ENCODE measurements at regions not wholly inside any gene's neighbourhood (a gene's known extent, or its start where the extent isn't known, plus 50 kb on each side); places are given as distances from the start of the nearest gene placed in this dataset.
"Not testable (repeated sequence)": the region's sequence is repeated elsewhere in the genome, so short reads cannot be mapped to it uniquely, and the experiment has no call there.

DNA sequence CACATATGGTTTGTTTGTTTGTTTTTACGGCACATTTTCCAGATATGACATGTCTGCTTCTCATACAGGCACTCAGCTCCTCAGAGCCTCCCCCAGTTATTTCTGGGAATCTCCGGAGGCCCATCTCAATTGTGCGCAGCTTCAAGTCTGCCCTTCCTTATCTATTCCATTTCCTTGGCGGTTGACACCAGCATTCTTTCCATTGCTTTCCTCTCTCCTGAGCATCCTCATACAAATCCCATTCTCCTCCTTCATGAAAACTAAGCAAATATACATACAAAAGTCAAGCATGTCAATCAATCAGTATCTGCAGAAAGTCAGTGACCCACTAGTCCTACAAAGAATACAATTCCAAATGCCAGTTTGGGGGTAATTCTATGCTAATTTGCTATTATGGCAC is 166.7 kb downstream of the SQOR start:
- ATAC-seq: no peak
- intact Hi-C loops (cut with DNase I): no loop called here
- DNase-seq (ENCODE audit: missing footprints): no peak

DNA sequence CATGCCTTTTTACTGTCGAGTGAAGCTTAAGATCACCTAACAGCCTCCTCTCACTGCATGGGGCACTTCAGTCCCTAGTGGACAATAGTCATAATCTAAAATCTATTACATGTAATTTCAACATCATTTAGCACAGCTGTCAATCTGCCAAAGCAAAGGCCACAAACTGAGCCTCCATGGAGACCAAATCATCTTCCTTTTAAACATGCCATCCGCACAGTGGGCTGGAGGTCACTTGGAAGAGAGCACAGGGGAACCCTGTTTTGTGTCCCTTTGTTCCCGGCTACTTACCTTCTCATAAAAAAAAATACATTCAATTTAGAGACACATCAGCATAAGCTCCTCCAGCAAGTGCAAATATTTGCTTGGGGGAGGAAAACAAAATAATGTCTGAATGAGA is 167.3 kb downstream of the SQOR start:
- no peak for DNase-seq (ENCODE audit: missing footprints)

DNA sequence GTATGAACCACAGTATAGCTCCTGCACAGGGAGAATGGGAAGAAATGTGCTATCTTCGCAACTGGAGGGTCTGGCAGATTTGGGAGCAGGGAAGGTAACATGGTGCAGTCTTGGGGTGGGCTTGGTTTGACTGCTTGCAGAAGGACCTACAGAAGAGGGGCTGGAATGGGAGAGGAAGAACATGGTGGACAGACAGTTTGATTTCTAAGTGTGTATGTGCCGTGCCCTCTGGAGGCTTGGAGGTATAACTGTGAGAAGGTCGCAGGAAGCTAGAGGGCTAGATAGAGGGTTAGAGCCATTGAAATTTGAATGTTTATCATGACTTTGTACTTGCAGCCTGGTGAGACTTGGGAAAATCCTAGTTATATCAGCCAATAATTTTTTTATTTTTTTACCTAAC is 169.2 kb downstream of the SQOR start:
- ATAC-seq (no peak), DNase-seq (ENCODE audit: missing footprints) (no peak)
- intact Hi-C loops (cut with DNase I): no loop called here

More for the DNA sequence above, 167.3 kb downstream of the SQOR start:
- no peak for ATAC-seq
- intact Hi-C loops (cut with DNase I): no loop called here

GRCh38 chr15:45810201-45810600 is 175.4 kb downstream of the SQOR start:
- no peak for DNase-seq (ENCODE audit: missing footprints)
- intact Hi-C loops (cut with DNase I): no loop called here
- no peak for ATAC-seq

- DNase-seq (ENCODE audit: missing footprints): no peak
- intact Hi-C loops (cut with DNase I): no loop called here
- ATAC-seq: no peak
Observed at GRCh38 chr15:45812200-45812599, 177.4 kb downstream of the SQOR start.

DNA sequence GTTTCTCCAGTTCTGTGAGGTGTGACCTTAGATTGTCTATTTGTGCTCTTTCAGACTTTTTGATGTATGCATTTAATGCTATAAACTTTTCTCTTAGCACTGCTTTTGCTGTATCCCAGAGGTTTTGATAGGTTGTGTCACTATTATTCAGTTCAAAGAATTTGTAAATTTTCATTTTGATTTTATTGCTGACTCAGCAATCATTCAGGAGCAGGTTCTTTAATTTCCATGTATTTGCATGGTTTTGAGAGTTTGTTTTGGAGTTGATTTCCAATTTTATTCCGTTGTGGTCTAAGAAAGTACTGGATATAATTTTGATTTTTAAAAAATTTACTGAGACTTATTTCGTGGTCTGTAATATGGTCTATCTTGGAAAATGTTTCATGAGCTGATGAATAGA is 182.7 kb downstream of the SQOR start:
- DNase-seq (ENCODE audit: missing footprints); intact Hi-C loops (cut with DNase I); ATAC-seq: not testable (repeated sequence)

DNA sequence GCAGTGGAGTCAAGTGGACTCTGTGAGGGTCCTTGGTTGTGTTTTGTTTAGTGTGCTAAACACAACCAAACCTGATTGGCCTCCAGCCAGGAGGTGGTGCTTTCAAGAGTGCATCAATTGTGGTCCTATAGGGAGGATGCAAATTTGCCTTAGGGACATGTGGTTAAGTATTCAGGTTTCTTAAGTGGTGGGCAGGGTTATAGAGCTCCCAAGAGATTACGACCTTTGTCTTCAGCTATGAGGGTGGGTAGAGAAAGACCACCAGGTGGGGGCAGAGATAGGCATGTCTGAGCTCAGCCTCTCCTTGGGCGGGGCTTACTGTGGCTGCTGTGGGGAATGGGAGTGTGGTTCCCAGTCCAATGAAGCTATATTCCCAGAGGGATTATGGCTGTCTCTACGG is 186.6 kb downstream of the SQOR start:
- intact Hi-C loops (cut with DNase I): no loop called here
- ATAC-seq: no peak

GRCh38 chr15:45822968-45823367 is 188.1 kb downstream of the SQOR start:
- intact Hi-C loops (cut with DNase I): not testable (repeated sequence)

More for the DNA sequence above, 186.6 kb downstream of the SQOR start:
- no peak for DNase-seq (ENCODE audit: missing footprints)

GRCh38 chr15:45827275-45827674 is 192.4 kb downstream of the SQOR start:
- ATAC-seq (no peak), DNase-seq (ENCODE audit: missing footprints) (no peak)
- intact Hi-C loops (cut with DNase I): no loop called here

More at GRCh38 chr15:45822968-45823367, 188.1 kb downstream of the SQOR start:
- ATAC-seq; DNase-seq (ENCODE audit: missing footprints): not testable (repeated sequence)

- ATAC-seq (no peak), DNase-seq (ENCODE audit: missing footprints) (no peak)
- intact Hi-C loops (cut with DNase I): no loop called here
Observed at GRCh38 chr15:45827766-45828165, 192.9 kb downstream of the SQOR start.

DNA sequence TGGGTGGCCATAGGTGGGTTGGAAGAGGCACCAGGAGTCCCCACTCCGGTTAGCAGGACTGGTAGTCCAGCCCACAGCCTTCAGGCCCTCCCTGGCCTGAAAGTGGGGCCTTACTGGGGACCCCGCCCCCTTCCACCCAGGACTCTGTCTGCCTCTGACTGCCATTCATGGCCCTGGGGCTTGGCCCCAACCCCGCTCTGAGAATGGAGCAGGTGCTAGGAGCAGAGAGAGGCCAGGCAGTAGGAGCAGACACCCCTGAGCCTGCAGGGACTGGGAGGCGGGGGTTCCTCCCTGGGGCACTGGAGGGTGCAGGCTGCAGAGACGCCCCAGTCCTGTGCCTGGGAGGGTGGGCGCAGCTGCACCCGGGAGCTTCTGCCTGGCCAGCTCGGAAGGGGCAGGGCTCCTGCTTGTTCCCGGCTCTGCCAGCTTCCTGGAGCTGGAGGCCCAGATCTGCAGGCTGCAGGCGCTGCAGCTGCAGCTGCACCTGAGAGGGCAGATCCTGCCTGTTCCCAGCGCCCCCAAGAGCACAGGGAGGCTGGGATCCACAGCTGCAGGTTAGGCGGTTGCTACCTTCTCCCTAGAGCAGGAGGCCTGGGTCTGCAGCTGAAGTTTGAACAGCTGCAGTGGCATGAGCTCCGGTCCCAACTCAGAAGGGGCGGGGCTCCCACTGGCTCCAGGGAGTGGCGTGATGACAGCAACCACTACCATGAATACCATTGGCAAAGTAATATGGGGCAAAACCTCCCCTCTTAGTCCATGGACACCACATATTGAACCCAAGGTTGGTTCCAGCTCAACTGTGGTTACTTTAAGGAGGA is 194.7 kb downstream of the SQOR start:
- ATAC-seq (no peak), DNase-seq (ENCODE audit: missing footprints) (no peak)
- intact Hi-C loops (cut with DNase I): no loop called here

- DNase-seq (ENCODE audit: missing footprints) (no peak), ATAC-seq (no peak)
- intact Hi-C loops (cut with DNase I): no loop called here
Observed at GRCh38 chr15:45831787-45832186, 197.0 kb downstream of the SQOR start.

DNA sequence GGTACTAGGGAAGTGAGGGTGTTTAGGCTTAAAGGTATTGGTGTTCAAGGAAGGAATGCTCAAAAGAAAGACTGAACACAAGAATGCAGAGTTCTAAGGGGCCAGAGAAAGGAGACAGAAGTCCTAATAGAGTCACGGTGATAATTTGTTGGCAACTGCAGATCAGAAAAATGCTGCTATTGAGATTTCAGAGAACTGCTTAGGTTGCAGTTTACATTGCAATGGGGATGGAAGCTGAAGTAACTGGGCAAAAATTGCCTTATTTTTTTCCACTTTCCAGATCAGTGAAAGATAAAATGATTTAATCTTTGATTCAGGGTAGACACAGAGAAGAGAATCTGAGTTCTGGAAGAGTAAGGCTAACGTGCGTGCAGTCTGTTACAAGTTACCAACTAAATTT is 199.8 kb downstream of the SQOR start:
- DNase-seq (ENCODE audit: missing footprints) (no peak), ATAC-seq (no peak)
- intact Hi-C loops (cut with DNase I): no loop called here

DNA sequence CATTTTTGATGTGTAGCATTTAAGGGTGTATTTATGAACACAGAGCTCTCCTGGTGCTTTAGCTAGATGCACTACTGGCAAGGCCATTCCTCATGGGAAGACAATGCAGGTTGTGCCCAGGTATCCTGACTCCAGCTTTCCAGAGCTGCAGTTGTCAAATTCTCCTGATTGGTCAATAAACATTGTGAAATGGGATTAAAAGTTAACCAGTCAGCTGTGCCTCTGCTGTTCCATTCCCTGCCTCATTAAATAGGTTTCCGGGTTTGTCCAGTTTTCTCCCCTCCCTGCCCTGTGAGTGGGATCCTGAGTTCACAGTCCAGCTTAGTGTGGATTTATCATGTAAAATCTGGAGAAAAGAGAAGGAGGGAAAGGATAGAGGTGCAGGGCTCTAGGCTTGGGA is 207.3 kb downstream of the SQOR start:
- no peak for DNase-seq (ENCODE audit: missing footprints)
- no peak for ATAC-seq
- intact Hi-C loops (cut with DNase I): no loop called here

GRCh38 chr15:45847645-45848044 is 212.8 kb downstream of the SQOR start:
- ATAC-seq: no peak

DNA sequence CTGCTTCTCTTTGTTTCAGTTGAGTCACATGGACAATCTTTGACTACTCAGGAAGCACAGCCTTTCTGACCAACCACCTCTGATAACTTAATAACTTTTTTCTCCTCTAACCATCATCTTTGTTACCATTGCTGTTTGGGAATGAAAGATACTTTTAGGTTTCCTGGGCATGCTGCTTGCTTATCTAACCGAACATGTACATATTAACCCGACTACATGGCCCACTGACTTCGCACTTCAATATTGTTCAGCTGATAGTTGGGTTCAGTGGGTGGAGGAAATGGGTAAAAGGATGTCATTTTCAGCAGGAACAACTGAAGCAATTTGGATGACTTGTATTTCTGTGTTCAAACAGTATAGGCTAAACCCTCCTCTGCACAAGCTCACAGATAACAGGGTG is 214.3 kb downstream of the SQOR start:
- intact Hi-C loops (cut with DNase I): no loop called here
- ATAC-seq: no peak
- DNase-seq (ENCODE audit: missing footprints): no peak

More at GRCh38 chr15:45847645-45848044, 212.8 kb downstream of the SQOR start:
- no peak for DNase-seq (ENCODE audit: missing footprints)
- intact Hi-C loops (cut with DNase I): no loop called here

GRCh38 chr15:45854455-45855202 is 219.8 kb downstream of the SQOR start:
- no peak for DNase-seq (ENCODE audit: missing footprints)
- intact Hi-C loops (cut with DNase I): no loop called here
- no peak for ATAC-seq

- ATAC-seq (no peak), DNase-seq (ENCODE audit: missing footprints) (no peak)
- intact Hi-C loops (cut with DNase I): no loop called here
Observed at GRCh38 chr15:45855210-45855906, 220.5 kb downstream of the SQOR start.

- ATAC-seq: no peak
- intact Hi-C loops (cut with DNase I): no loop called here
Observed at GRCh38 chr15:45855907-45856579, 221.2 kb downstream of the SQOR start.

More at GRCh38 chr15:45855907-45856579, 221.2 kb downstream of the SQOR start:
- no peak for DNase-seq (ENCODE audit: missing footprints)
